RKO (cell line): ENCODE measurements at regions not wholly inside any gene's neighbourhood (a gene's known extent, or its start where the extent isn't known, plus 50 kb on each side); places are given as distances from the start of the nearest gene placed in this dataset.

Source experiments
- DNase-seq: peaks from one replicate; pipeline ENCODE4 v3.0.0-alpha.2; 2016; ENCODE audit warnings: low spot score

- no peak for DNase-seq
Observed at GRCh38 chr16:85424260-85425073, 188.7 kb upstream of the GSE1 start.

- no peak for DNase-seq
Observed at GRCh38 chr16:85425074-85425662, 188.0 kb upstream of the GSE1 start.

GRCh38 chr16:85426806-85427205 is 186.3 kb upstream of the GSE1 start:
- DNase-seq: no peak

- DNase-seq: peak; percentile 36
Observed at GRCh38 chr16:85428168-85428898, 184.8 kb upstream of the GSE1 start.

GRCh38 chr16:85428899-85429775 is 184.0 kb upstream of the GSE1 start:
- no peak for DNase-seq

GRCh38 chr16:85429776-85430522 is 183.2 kb upstream of the GSE1 start:
- no peak for DNase-seq

- no peak for DNase-seq
Observed at GRCh38 chr16:85430523-85431421, 182.3 kb upstream of the GSE1 start.

- no peak for DNase-seq
Observed at GRCh38 chr16:85431431-85432124, 181.5 kb upstream of the GSE1 start.

GRCh38 chr16:85432606-85433005 is 180.5 kb upstream of the GSE1 start:
- no peak for DNase-seq

- no peak for DNase-seq
Observed at GRCh38 chr16:85433477-85433876, 179.6 kb upstream of the GSE1 start.

GRCh38 chr16:85435286-85435685 is 177.8 kb upstream of the GSE1 start:
- DNase-seq: no peak

- no peak for DNase-seq
Observed at GRCh38 chr16:85435700-85436099, 177.4 kb upstream of the GSE1 start.

- no peak for DNase-seq
Observed at GRCh38 chr16:85436207-85436606, 176.9 kb upstream of the GSE1 start.

- DNase-seq: no peak
Observed at GRCh38 chr16:85436636-85437165, 176.4 kb upstream of the GSE1 start.

- DNase-seq: no peak
Observed at GRCh38 chr16:85437166-85438052, 175.7 kb upstream of the GSE1 start.

GRCh38 chr16:85438981-85439685 is 174.0 kb upstream of the GSE1 start:
- no peak for DNase-seq

- DNase-seq: no peak
Observed at GRCh38 chr16:85440744-85441143, 172.4 kb upstream of the GSE1 start.
